ENCODE measurements at regions not wholly inside any gene's neighbourhood (a gene's known extent, or its start where the extent isn't known, plus 50 kb on each side); places are given as distances from the start of the nearest gene placed in this dataset.
"Not testable (repeated sequence)": the region's sequence is repeated elsewhere in the genome, so short reads cannot be mapped to it uniquely, and the experiment has no call there.

DNA sequence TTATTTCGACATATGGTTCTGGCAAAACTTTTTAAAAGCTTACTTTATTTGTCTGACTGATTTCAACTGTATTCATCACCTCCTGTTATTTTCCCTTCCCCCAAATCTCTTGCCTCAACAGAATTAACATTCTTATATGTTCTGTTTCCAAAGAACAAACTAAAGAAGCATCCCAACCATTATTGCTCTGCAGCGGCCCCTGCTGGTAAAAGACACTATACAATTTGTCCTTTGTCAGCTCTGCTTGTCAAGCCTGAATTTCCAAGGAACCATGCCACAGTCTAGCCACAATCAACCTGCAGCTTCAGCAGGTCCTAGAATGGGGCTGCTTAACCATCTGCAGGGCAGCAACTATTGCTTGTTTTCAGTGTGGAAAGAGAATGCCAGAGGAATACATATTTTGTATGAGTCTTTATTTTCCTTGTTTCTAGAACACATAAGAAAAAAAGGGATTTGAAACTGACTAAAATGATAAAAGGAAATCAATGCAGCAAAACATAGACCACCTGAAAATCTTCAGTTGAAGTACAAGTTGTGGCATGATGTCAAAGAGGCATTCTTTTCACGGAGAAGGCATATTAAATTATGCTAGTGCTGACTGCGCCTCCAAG is 845.3 kb downstream of the DIAPH3 start:
- peaks cover 0 to 18% (median 11%) of the 10 kb centered on the region in 5 donors for H3K27me3 Mint-ChIP-seq
- Histone ChIP-seq H3K4me3 (ENCODE audit: low read length) (no peak overlapping the region), H3K9me3 (ENCODE audit: control insufficient read depth in 2 of 3, low read length in 3 of 3) (no peaks in the 10 kb centered on the region), H3K4me1 (ENCODE audit: control insufficient read depth in 2 of 2, insufficient read depth in 2 of 2, low read length in 2 of 2) (no peaks in the 10 kb centered on the region), H3K36me3 (ENCODE audit: control insufficient read depth in 2 of 3, insufficient read depth in 3 of 3, low read length in 3 of 3) (no peaks in the 10 kb centered on the region), H3K27me3 (ENCODE audit: control insufficient read depth in 2 of 2, insufficient read depth in 2 of 2, low read length in 2 of 2) (no peaks in the 10 kb centered on the region), H3K27ac (ENCODE audit: low read depth, low read length) (no peak overlapping the region)
- intact Hi-C loops (cut with micrococcal nuclease), result loop anchor here in 1 of 2 donors (10.0 kb wide), 1 partner anchor 1694 kb away; no protein-coding TSS in a partner anchor
- peaks cover 0 to 5% (median 0%) of the 10 kb centered on the region in 11 donors for H3K9me3 Mint-ChIP-seq
- H3K36me3 Mint-ChIP-seq, result no peaks in the 10 kb centered on the region
- no peak overlapping the region for H3K4me3 Mint-ChIP-seq
- DNase-seq, result peak in 8 of 9 donors; percentile 2 to 33 (median 18)
- no peak overlapping the region for H3K27ac Mint-ChIP-seq
- ChIA-PET POLR2A (no interaction called here), CTCF (interaction anchor here (0.6 to 1.1 kb wide), 2 partner anchors 83 to 334 kb away, joined by 3 read pairs; no protein-coding TSS in a partner anchor)
- H3K4me1 Mint-ChIP-seq, result no peaks in the 10 kb centered on the region
- no peak for ATAC-seq

DNA sequence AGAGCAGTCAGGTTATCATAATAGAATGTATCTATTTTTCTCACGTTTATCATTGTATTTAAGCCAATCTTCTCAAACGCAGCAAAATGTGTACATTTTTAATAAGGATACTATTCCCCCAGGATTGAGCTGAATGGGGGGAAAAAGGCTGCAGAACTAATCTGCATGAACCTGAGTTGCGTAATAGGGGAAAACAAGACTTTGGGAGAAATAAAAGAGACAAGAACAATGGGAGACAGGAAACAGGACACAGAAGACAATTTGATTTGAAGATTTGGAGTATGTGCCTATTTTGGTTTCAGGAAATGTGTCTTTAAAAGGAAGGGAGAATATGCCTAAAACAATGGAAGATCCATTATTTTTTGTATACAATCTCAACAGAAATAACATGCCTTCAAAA is 844.5 kb downstream of the DIAPH3 start:
- no peaks in the 10 kb centered on the region for H3K36me3 Mint-ChIP-seq

DNA sequence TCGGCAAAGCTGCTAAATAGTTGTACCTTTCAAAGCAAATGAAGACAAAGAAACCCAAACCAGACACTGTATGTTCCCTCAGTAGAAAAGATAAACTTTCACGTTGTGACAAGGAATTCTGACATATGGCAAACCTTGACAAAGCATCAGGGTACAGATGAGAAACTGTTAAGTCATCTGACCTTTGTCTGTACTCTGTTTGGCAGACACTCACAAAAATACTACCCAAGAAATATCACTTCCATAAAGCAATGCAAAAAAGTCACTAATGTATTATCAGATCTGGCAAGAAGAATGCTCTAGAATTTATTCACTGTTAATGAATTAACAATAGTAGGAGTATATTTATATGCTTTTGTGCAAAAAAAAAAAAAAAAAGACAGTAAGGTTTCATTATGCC is 843.7 kb downstream of the DIAPH3 start:
- Mint-ChIP-seq H3K4me1 (no peaks in the 10 kb centered on the region), H3K9me3 (peaks cover 0 to 2% (median 0%) of the 10 kb centered on the region in 11 donors), H3K4me3 (no peak overlapping the region)

More for the DNA sequence above, 844.5 kb downstream of the DIAPH3 start:
- no peak overlapping the region for H3K4me3 Mint-ChIP-seq
- H3K4me3 ChIP-seq (ENCODE audit: low read length), result no peak overlapping the region
- H3K27me3 Mint-ChIP-seq, result peaks cover 0 to 18% (median 11%) of the 10 kb centered on the region in 5 donors
- DNase-seq, result no peak
- H3K27ac ChIP-seq (ENCODE audit: low read depth, low read length), result no peak overlapping the region
- H3K36me3 ChIP-seq (ENCODE audit: control insufficient read depth in 2 of 3, insufficient read depth in 3 of 3, low read length in 3 of 3), result no peaks in the 10 kb centered on the region
- intact Hi-C loops (cut with micrococcal nuclease), result loop anchor here in 1 of 2 donors (10.0 kb wide), 1 partner anchor 1694 kb away; no protein-coding TSS in a partner anchor
- H3K4me1 Mint-ChIP-seq, result no peaks in the 10 kb centered on the region
- H3K27ac Mint-ChIP-seq, result no peak overlapping the region
- CTCF ChIA-PET, result interaction anchor here (0.6 to 1.1 kb wide), 2 partner anchors 82 to 334 kb away, joined by 3 read pairs; no protein-coding TSS in a partner anchor
- no peaks in the 10 kb centered on the region for H3K4me1 ChIP-seq (ENCODE audit: control insufficient read depth in 2 of 2, insufficient read depth in 2 of 2, low read length in 2 of 2)
- no peak for ATAC-seq
- no peaks in the 10 kb centered on the region for H3K27me3 ChIP-seq (ENCODE audit: control insufficient read depth in 2 of 2, insufficient read depth in 2 of 2, low read length in 2 of 2)
- H3K9me3 ChIP-seq (ENCODE audit: control insufficient read depth in 2 of 3, low read length in 3 of 3), result no peaks in the 10 kb centered on the region
- peaks cover 0 to 5% (median 0%) of the 10 kb centered on the region in 11 donors for H3K9me3 Mint-ChIP-seq
- POLR2A ChIA-PET, result no interaction called here

DNA sequence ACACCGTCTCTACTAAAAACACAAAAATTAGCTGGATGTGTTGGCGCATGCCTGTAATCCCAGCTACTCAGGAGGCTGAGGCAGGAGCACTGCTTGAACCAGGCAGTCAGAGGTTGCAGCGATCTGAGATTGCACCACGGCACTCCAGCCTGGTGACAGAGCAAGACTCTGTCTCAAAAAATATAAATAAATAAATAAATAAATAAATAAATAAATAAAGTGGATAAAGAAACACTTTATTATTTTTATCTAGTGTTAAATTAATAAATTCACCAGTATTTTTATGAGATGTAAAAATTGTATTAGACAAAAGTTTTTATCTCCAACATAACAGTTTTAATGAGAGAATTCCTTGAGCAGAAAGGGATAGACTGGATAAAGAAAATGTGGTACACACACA is 839.3 kb downstream of the DIAPH3 start:
- H3K9me3 ChIP-seq (ENCODE audit: control insufficient read depth in 2 of 3, low read length in 3 of 3); H3K4me3 Mint-ChIP-seq; H3K27ac ChIP-seq (ENCODE audit: low read depth, low read length); H3K27me3 ChIP-seq (ENCODE audit: control insufficient read depth in 2 of 2, insufficient read depth in 2 of 2, low read length in 2 of 2); H3K27ac Mint-ChIP-seq; H3K36me3 ChIP-seq (ENCODE audit: control insufficient read depth in 2 of 3, insufficient read depth in 3 of 3, low read length in 3 of 3); H3K4me1 Mint-ChIP-seq; H3K4me1 ChIP-seq (ENCODE audit: control insufficient read depth in 2 of 2, insufficient read depth in 2 of 2, low read length in 2 of 2); POLR2A ChIA-PET; H3K4me3 ChIP-seq (ENCODE audit: low read length); CTCF ChIA-PET; intact Hi-C loops (cut with micrococcal nuclease); DNase-seq; H3K36me3 Mint-ChIP-seq; ATAC-seq; H3K9me3 Mint-ChIP-seq: not testable (repeated sequence)
- H3K27me3 Mint-ChIP-seq, result peaks cover 0 to 11% (median 6%) of the 10 kb centered on the region in 5 donors

More for the DNA sequence above, 843.7 kb downstream of the DIAPH3 start:
- H3K27me3 Mint-ChIP-seq, result peaks cover 0 to 18% (median 11%) of the 10 kb centered on the region in 5 donors
- Histone ChIP-seq H3K4me3 (ENCODE audit: low read length) (no peak overlapping the region), H3K36me3 (ENCODE audit: control insufficient read depth in 2 of 3, insufficient read depth in 3 of 3, low read length in 3 of 3) (no peaks in the 10 kb centered on the region), H3K27ac (ENCODE audit: low read depth, low read length) (no peak overlapping the region), H3K4me1 (ENCODE audit: control insufficient read depth in 2 of 2, insufficient read depth in 2 of 2, low read length in 2 of 2) (no peaks in the 10 kb centered on the region), H3K27me3 (ENCODE audit: control insufficient read depth in 2 of 2, insufficient read depth in 2 of 2, low read length in 2 of 2) (no peaks in the 10 kb centered on the region), H3K9me3 (ENCODE audit: control insufficient read depth in 2 of 3, low read length in 3 of 3) (no peaks in the 10 kb centered on the region)
- no peak overlapping the region for H3K27ac Mint-ChIP-seq
- DNase-seq (no peak), ATAC-seq (no peak)
- no peaks in the 10 kb centered on the region for H3K36me3 Mint-ChIP-seq
- ChIA-PET CTCF (interaction anchor here (0.7 kb wide), 1 partner anchor 386 kb away, joined by 3 read pairs; no protein-coding TSS in a partner anchor), POLR2A (no interaction called here)
- intact Hi-C loops (cut with micrococcal nuclease), result no loop called here

DNA sequence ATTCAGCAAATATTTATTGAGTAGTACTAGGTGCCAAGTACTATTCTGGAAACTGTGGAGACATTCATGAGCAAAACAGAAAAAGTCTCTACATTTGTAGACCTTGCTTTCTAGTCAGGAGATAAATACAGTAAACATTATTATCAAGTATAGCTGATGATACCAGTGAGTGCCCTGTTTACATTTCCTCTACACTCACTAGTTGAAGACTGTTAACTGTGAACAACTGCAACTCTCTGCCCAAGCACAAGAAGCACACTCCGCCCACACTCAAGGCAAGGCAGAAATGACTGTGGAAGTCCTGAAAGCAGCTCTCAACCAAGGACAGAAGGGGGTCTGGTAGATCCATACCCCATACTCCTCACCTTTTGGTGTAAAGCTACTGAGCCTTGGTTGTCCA is 837.0 kb downstream of the DIAPH3 start:
- no peaks in the 10 kb centered on the region for H3K4me1 Mint-ChIP-seq
- DNase-seq (no peak), ATAC-seq (no peak)
- no peaks in the 10 kb centered on the region for H3K36me3 Mint-ChIP-seq
- Histone ChIP-seq H3K27ac (ENCODE audit: low read depth, low read length) (no peak overlapping the region), H3K27me3 (ENCODE audit: control insufficient read depth in 2 of 2, insufficient read depth in 2 of 2, low read length in 2 of 2) (no peaks in the 10 kb centered on the region), H3K4me1 (ENCODE audit: control insufficient read depth in 2 of 2, insufficient read depth in 2 of 2, low read length in 2 of 2) (no peaks in the 10 kb centered on the region), H3K4me3 (ENCODE audit: low read length) (no peak overlapping the region), H3K36me3 (ENCODE audit: control insufficient read depth in 2 of 3, insufficient read depth in 3 of 3, low read length in 3 of 3) (no peaks in the 10 kb centered on the region), H3K9me3 (ENCODE audit: control insufficient read depth in 2 of 3, low read length in 3 of 3) (no peaks in the 10 kb centered on the region)
- H3K27ac Mint-ChIP-seq, result no peak overlapping the region
- CTCF ChIA-PET, result no interaction called here
- peaks cover 0 to 8% (median 0%) of the 10 kb centered on the region in 5 donors for H3K27me3 Mint-ChIP-seq
- no peak overlapping the region for H3K4me3 Mint-ChIP-seq
- intact Hi-C loops (cut with micrococcal nuclease), result no loop called here
- POLR2A ChIA-PET, result no interaction called here
- no peaks in the 10 kb centered on the region for H3K9me3 Mint-ChIP-seq

DNA sequence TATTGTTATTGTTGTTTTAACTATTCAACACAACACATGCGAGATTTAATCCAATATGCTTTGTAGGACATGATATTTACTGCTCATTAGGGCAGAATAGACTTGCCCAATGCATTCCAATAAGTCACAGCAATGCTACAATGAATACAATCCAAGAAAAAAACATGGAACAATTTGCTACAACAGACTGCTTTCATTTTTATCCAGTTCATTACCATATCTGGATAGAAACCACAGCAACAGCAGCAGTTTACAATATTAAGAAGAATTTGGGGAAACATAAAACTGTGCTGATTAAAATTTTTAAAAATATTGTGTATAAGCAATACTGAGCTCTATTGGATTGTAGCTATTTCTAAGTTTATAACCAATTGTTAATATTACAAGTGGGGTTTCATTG is 833.0 kb downstream of the DIAPH3 start:
- H3K4me3 ChIP-seq (ENCODE audit: low read length), result no peak overlapping the region

DNA sequence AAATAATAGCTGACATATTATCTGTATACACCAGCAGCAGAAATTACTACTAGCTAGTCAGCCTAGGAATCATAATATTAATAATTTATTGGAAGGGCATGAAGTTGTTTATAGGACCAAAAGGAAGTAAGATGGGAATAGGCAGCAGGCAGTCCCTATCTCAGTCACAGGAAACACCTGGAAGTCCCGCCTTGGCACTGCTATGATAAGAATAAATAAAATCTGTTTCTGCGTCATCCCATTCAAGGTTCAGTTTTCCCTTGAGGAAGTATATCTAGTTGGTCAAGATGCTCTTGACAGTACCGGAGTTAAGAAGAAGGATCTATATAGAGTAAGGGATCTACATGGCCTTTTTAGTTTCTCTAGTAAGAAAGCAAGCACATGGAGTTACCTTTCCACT is 830.8 kb downstream of the DIAPH3 start:
- H3K36me3 ChIP-seq (ENCODE audit: control insufficient read depth in 2 of 3, insufficient read depth in 3 of 3, low read length in 3 of 3), result no peaks in the 10 kb centered on the region
- H3K27me3 ChIP-seq (ENCODE audit: control insufficient read depth in 2 of 2, insufficient read depth in 2 of 2, low read length in 2 of 2), result no peaks in the 10 kb centered on the region
- H3K4me3 ChIP-seq (ENCODE audit: low read length), result no peak overlapping the region
- Mint-ChIP-seq H3K27me3 (peaks cover 0 to 27% (median 0%) of the 10 kb centered on the region in 5 donors), H3K27ac (no peak overlapping the region), H3K4me3 (no peak overlapping the region), H3K4me1 (peaks cover 0 to 4% (median 0%) of the 10 kb centered on the region in 7 donors), H3K9me3 (no peaks in the 10 kb centered on the region), H3K36me3 (no peaks in the 10 kb centered on the region)
- H3K27ac ChIP-seq (ENCODE audit: low read depth, low read length), result no peak overlapping the region
- H3K4me1 ChIP-seq (ENCODE audit: control insufficient read depth in 2 of 2, insufficient read depth in 2 of 2, low read length in 2 of 2), result no peaks in the 10 kb centered on the region
- H3K9me3 ChIP-seq (ENCODE audit: control insufficient read depth in 2 of 3, low read length in 3 of 3), result no peaks in the 10 kb centered on the region
- ChIA-PET POLR2A (no interaction called here), CTCF (no interaction called here)
- DNase-seq (no peak), ATAC-seq (no peak)
- intact Hi-C loops (cut with micrococcal nuclease), result no loop called here

More for the DNA sequence above, 833.0 kb downstream of the DIAPH3 start:
- no peak overlapping the region for H3K27ac ChIP-seq (ENCODE audit: low read depth, low read length)
- intact Hi-C loops (cut with micrococcal nuclease), result no loop called here
- Mint-ChIP-seq H3K36me3 (no peaks in the 10 kb centered on the region), H3K27me3 (peaks cover 0 to 21% (median 0%) of the 10 kb centered on the region in 5 donors), H3K4me3 (no peak overlapping the region), H3K27ac (no peak overlapping the region), H3K9me3 (no peaks in the 10 kb centered on the region), H3K4me1 (no peaks in the 10 kb centered on the region)
- H3K36me3 ChIP-seq (ENCODE audit: control insufficient read depth in 2 of 3, insufficient read depth in 3 of 3, low read length in 3 of 3), result no peaks in the 10 kb centered on the region
- H3K9me3 ChIP-seq (ENCODE audit: control insufficient read depth in 2 of 3, low read length in 3 of 3), result no peaks in the 10 kb centered on the region
- CTCF ChIA-PET, result no interaction called here
- DNase-seq (no peak), ATAC-seq (no peak)
- no peaks in the 10 kb centered on the region for H3K4me1 ChIP-seq (ENCODE audit: control insufficient read depth in 2 of 2, insufficient read depth in 2 of 2, low read length in 2 of 2)
- no peaks in the 10 kb centered on the region for H3K27me3 ChIP-seq (ENCODE audit: control insufficient read depth in 2 of 2, insufficient read depth in 2 of 2, low read length in 2 of 2)
- POLR2A ChIA-PET, result no interaction called here
